Cerebellar cortex (tissue), 1 donor: ENCODE measurements at regions not wholly inside any gene's neighbourhood (a gene's known extent, or its start where the extent isn't known, plus 50 kb on each side); places are given as distances from the start of the nearest gene placed in this dataset.

Experiments used
- DNase-seq: peaks from one replicate; pipeline ENCODE4 v3.0.0-alpha.2; 2015; ENCODE audit warnings: low spot score

DNA sequence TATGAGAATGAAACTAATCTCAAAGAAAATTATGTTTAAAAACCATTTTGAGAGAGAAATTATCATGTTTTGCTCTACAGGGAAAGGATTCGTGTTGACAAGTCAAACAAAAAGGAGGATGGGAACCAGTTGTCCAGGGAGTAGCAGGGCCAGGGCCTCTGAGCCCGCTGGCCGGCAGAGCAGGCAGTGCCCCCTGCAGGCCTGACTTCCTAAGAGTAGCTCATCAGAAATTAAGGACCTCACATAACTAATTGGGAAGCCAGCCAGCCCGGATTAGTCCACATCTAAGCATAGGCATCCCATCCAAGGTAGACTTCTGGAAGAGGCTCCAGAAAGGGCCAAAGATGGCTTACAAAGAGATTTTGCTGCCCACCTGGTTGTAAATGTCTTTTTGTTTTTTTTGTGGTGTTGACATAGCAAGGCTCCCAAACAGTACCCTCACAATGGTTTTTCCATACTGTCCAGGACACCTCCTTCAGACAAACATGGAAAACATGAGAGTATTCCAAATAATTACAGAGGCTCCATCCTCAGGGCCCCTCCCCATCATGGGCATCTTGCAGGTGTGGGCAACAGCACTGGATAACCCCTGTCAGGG is 241.2 kb upstream of the TANK start:
- peak; percentile 11 for DNase-seq

DNA sequence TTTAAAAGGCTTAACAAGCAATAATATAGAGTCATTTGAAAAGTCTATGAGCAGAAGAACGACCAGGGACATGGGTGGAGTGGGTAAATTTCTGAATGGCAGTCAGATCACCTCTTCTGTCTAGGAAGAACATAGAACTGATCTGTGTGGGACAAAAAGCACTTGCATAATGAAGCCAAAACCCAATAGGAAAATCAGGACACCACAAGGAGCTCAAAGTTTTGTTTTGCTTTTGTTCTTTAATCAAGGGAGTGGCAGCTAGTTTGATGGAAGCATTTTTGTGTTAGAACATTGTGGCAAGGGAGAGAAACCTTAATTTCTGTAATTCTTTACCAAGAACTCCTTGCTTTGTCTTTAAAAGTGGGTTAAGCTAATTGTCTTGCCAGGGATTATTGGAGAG is 240.2 kb upstream of the TANK start:
- DNase-seq, result no peak

DNA sequence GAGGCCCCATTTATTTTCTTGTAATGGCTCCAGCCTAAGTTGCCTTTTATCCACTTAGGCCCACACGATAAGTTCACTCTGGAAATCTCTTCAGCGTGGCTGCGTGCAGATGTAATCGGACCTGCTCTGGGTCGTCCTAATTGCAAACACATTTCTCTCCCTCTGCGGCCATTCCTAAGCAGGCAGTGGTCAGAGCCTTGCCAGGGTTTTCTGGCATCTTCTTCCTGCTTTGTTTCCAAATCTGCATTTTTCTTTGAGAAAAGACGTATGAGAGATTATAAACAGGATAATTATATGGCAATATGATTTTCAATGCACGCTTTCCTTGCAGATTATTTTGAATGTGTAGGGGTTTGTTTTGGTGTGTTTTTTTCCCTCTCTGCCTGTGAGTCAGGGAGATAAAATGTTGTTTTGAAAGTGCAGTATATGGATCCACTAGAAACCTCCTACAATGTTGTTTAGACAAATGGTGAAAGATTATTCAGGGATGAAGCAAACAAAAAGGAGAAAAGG is 239.4 kb upstream of the TANK start:
- DNase-seq, result no peak

DNA sequence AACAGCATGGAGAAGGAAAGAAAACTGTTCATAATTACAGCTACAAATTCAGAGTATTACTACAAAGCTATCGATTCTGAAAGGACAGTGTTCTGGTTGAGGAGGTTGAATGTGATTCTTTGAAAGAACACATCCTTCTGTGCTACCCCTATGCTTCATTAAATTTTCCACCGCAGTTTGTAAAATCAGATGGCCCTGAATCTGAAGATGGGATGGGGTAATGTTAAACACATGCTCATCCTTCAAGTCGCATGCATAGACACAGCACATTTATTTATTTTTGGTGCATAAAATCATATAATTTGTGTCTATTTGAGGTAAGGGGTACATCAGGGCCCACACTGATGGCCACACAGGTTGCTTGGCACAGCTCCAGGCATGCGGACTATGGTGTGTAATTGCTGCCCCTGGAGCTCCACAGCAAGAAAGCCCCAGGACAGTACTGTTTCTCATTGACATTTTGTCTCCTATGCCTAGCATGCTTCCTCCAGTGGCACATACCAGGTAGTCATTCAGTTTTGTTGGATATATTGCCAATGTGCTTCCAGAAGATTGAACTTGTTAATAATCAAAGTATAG is 238.8 kb upstream of the TANK start:
- DNase-seq, result no peak

DNA sequence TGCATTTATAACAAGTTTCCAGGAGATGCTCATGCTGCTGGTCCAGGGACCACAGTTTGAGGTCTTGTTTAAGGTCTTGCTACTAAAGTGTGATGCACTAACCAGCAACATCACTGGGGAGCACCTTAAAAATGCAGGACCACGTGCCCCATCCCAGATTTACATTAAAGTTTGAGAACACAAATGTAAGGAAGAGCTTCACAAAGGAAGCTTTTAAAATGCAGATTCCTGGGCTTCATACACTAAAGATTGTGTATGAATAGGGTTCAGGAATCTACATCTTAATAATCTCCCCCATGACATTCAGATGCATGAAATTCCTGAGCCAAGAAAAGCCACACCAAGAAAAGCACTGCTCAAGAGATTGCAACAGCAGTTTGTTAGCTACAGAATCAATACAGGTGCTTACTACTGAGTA is 235.3 kb upstream of the TANK start:
- DNase-seq, result no peak

DNA sequence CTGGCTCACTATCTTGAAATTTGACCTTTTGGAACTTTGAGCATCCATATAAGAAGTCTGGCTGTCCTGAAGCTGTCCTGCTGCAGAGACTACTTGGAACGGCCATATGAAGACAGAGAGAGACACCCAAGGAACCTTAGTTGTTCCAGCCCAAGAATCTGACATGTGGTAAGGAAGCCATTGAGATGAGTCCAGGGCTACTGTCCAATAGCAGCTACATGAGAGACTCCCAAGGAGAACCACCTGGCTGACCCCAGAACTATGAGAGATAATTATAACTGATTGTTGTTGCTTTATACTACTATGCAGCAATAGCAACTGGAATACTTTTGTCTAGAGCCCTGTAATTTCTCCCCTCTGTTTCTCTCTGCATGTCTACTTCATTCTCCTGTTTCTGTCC is 234.3 kb upstream of the TANK start:
- no peak for DNase-seq

DNA sequence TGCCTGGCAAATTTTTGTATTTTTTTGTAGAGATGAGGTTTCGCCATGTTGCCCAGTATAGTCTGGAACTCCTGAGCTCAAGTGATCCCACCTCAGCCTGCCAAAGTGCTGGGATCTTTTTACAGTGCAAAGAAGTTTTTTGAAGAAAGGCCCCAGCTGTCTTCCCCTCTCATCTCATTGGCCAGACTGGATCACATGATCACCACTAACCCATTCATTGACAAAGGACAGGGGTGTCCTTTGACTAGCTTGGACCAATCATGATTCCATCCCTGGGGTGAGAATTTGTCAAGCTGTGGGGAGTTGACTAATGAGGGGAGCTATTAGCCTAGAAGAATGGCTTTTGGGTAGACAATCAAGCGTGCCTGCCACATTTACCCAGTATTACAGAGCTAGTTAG is 232.9 kb upstream of the TANK start:
- DNase-seq, result no peak

DNA sequence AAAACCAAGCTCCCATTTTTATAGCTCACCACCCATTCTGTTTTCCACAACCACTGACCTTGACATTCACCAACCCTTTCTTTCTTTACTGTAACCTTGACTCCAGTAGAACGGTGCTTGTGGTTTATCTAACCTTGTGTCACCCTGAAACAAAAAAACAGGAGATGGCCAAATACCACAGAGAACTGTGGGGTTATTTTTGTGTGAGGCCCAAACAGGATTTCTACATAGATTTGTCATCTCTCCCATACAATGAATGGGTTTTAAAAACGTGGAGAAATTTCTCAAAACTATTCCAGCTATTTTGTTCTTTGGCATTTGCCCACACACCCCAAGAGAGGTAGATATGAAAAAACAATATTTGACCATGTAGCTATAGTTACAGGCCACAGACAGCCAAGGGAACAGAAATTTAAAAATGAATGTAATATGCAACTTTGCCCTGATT is 231.3 kb upstream of the TANK start:
- DNase-seq, result no peak

DNA sequence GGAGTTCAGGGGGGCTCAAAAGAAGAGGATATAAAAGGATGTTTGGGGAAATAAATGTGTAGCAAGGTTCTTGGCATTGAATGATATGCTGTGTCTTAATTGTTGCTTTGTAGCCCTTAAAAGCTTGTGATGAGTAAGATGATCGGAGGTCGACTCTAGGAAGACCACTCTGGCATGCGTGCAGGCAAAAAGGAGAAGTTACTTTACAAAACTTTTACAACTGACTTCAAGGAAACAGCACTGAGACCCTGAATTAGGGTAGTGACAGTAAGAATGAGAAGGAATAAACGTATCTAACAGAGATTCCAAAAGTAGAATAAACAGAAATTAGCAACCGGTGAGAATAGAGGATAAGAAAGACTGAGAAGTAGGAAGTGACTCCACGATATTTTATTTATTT is 228.7 kb upstream of the TANK start:
- DNase-seq, result no peak

DNA sequence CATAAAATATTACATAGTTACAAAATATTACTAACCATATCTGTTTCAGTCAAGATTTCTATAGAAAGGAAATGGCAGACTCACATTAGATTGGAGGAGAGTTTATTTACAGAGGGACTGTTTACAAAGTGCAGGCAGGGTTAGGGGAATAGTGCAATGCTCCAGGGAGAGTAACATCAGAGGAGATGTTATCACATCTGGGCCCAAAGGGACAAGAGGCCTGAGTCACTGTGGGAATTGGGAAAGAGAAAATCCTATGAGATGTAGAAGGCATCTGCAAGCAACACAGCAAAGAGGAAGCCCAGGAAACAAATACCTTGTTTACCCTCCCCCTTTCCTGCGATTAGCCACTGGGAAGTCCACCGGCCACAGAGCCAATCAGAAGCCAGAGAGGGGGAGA is 227.3 kb upstream of the TANK start:
- DNase-seq, result no peak

DNA sequence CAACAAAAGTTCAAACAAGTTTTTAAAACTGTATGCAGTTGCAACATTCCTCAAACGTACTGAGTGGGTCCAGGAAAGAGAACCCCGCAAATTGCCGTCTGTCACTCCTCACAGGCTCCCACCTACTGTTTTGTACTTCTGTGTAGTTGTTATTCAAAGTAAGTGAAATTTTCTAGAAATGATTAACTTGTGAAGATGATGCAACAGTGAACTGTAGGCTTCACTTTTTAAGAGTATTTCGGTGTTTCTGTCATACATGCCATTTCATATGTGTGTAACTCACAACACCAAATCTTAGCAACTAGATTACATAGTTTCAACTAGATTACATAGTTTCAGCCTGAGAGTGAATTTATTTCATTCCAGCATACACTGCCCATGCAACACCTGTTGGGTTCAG is 226.0 kb upstream of the TANK start:
- DNase-seq, result no peak

DNA sequence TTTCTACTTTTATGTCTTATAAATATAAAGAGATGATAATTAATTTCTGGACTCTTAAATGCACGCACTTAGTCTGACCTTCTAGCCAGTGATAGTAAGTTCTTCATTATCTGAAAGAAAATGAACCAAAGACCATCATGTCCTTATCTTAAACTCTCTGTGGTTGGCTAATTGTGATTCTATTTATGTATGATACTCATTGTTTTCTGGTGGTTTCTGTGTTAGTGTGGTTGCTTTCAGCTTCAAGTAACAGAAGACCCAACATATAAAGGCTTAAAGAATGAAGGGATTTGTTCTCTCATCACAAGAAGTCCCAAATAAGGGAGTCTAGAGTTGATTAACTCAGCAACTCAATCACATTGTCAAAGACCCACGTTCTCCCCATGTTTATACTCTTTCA is 225.2 kb upstream of the TANK start:
- no peak for DNase-seq

DNA sequence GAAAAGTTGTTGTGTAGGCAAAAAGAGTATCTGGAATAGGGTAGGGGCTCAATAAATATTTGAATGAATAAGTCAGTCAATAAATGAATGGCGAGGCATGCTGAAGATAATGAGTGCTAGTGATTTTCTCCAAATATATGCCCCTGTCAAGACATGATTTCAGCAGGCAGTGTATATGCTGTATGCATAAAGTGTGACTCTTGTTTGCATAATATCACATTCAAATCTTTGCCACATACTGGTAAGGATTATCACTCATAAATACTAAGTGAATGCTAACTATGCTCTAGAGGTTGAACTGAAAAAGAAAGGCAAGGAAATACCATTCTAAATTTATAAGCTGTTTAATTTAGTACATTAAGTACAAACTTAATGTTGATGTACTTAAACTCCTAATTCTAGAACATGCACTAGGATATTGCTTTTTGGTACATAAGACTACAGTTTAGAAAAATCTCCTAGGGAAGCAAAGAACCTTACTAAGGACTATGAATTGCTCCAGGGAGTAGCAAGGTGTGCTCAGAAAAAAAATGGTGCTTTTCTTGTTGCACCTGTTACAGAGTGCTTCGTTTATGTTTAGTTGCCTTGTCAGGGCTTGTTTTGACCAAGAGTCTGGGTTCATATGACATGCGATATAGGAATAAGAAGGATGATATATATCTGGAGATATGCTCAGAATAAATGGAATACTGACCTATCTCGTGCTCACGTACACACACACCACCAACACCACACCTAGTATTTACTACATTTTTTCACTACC is 224.0 kb upstream of the TANK start:
- no peak for DNase-seq

DNA sequence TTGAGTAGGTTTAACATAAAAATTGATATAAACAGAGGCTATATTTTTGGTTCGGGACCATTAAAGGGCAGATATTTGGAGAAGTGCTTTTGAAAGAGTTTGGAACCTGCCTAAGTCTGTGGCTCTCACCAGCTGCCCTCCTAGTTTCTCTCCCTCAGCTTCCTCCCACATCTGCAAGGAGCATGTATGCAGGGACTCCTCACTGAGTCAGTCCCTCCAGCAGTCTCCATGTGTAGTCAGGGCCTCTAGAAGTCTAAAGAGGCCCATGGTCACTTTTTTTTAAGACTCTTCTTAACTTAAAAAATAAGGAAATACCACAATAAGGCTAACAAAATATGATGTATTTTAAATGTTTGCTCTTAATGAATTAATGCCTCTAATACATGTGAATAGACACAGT is 220.0 kb upstream of the TANK start:
- DNase-seq, result no peak

DNA sequence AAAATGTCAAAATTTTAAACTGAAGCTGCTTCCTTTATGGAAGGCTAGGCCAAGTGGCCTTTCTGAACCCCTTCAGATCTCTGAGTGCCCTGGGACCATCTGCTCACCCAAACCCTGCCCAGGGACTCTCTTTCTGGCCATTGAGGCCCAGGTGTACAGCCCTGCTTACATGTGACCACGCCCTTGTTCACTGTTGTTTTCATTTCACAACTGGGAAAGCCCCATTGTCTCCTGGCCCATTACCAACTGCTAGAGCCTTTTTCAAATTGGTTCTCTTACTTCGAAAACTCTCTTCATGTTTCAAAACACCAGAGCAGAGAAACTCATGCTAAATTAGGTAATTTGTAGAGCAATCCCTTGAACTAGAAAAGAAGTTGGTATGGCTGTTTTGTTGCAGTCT is 219.5 kb upstream of the TANK start:
- DNase-seq, result no peak

DNA sequence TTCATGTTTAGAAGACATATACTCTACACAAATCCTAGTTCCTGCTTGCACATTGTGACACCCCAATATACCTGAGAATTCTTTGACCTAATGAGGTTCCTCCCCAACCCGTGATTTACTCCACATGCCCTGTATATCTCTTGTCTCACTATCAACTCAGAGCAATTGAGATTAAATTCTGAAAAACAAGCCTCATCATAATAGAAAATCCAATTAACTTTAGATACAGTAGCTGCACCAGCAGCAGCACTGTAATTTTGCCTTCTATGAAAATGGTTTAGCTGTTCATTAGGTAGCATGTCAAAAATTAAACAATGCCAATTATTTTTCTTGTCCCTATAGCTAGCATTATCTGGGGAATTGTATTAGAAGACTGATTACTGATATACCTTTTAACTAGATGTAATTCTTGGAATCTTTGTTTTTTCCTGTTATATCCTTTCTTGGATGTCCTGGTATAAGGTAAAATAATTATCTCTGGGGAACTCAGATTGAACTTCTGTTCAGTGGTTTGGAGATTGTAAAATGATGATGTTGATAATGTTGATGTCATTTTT is 218.9 kb upstream of the TANK start:
- DNase-seq, result no peak

DNA sequence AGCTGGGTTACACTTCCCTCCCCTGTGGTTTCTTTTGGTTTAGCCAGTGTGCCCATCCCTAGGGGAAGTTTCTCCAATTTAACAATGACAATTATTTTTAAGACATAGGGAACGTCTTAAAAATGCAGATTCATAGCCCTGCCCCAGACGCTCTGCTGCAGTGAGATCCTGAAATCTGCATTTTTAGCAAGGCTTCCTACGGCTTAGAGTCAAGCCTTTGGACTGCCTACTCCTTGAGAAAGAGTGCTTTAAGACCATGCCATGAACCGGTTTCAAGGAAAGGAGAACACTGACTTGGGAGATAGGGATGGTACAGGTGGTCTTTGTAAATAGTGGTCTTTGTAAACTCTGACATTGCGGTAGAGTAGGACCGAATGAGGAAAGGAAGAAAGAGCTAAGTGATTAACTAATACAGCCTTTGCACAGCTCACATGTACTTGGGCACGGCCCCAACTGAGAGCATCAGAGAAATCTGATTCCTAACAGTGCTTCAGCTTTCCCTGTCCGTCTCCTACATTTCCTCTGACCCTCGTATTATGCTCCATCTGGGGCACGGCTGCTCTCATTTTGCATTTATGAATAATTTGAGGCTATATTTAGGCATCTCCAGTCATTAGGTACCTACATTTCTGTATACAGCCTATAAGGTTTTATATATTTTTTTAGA is 217.6 kb upstream of the TANK start:
- no peak for DNase-seq

DNA sequence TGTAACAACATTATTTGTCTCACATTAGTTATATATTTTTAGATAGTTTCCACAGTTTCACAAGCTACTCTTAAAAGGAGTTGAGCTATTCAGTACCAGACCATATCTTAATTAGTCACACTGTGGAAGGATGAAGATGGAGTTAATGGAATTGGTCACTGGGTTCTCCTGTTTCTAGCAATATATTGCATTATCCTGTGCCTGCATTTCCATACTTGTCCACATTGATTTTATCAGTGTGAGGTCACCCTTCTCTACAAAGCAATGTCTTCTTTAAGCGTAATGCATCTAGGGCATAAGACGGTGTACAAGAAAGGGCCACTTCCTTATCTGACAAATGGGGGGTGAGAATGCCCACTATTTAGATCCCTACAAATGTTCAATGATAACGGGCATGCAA is 216.8 kb upstream of the TANK start:
- no peak for DNase-seq

DNA sequence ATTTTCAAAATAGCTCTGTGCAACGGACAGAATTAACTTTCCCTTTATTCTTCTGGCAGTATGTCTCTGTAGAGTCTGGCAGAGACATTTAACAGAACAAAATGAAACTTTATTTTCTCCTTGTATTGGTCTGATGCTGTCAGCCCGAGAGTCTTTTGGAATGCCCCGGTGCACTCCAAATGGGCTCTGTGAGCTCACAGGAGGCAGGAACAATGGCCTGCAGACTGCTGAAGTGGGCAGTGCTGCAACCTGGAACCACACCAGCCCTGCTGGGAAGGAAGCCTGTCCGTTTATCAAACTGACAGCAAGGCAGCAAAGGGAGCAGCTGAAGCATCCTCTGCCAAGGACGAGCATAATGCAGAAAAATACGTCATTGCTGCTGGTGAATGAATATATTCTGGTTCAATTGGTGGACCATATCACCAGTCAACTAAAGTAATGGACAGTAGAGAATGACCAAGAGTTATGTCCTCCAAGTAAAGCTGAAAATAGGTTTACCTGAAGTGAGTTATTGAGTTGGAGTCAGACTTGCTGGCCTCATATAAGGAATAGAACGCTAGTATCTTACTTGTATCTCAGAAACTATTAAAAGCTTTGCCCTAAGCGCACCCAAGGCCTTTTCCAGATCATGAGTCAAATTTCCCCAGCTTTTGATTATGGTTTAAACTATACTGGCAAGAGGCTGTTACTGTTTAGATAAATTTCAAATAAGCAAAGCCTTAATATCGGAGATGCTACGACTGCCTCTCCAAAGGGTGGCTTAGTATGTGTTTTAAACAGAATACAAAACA is 207.6 kb upstream of the TANK start:
- peak; percentile 17 for DNase-seq

DNA sequence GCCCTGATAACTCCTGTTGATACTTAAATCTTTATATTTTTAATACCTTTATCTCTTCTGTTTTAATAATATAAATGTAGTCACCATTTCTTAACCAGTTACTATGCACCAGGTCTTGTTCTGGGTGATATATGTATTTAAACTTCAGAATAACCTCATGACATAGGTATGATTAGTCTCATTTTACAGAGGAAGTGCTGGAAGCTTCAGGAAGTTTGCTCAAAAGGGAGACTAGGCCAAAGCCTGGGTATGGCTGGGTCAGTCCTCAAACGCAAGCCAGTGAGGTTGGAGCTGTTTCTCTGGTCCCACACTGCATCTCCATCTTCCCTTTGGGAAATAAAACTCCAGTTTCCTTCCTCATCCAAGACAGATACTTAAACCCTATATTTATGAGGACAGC is 204.7 kb upstream of the TANK start:
- no peak for DNase-seq

DNA sequence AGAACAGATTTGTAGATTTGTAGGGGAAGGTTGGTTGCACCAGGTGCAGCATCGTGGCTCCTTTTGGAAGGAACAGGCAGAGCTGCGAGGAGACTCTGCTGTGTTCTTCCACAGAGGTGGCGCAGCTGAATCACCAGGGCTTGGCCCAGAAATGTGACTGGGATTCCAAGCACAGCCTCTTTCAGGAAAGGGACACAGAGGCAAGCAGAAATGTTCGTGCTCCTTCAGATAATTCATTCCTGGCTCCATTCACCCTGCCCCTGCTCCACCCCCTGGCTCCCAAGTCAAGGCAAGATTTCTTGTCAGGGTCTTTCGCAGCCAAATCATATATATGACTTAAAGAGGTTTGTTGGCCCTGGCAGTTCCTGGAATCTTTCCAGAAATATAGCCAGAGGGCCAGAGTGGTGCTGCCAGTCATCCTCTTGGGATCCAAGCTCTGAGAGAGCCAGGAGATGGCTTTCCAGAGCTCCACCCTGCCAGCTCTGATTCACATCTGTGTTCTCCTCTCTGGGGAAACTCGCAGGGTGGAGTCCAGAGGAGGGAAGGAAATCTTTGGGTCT is 203.9 kb upstream of the TANK start:
- no peak for DNase-seq
